OCI-LY7 (cell line): ENCODE measurements at regions not wholly inside any gene's neighbourhood (a gene's known extent, or its start where the extent isn't known, plus 50 kb on each side); places are given as distances from the start of the nearest gene placed in this dataset.

ENCODE experiments used
- BruUV-seq: library from RNA; stranded (reverse); fragments of 400-500 nt; replicated peaks from 2 replicates; lab custom pipeline; 2021; lab: Mats Ljungman, UMichigan
- CTCF ChIA-PET: fragments of 300-600 bp; sonication (Branson Sonifier 250); formaldehyde crosslinking; loops from one replicate; lab custom pipeline; 2022; ENCODE audit warnings: antibody characterized with exemption; ENCODE audit not compliant: unreplicated experiment; lab: Charles Lee
- POLR2A ChIA-PET: fragments of 300-600 bp; sonication (Branson Sonifier 250); formaldehyde crosslinking; loops from one replicate; lab custom pipeline; 2022; ENCODE audit warnings: antibody characterized with exemption; lab: Charles Lee
- DNase-seq: peaks from one replicate; pipeline ENCODE4 v3.0.0-alpha.2; 2015; ENCODE audit warnings: low spot score
- H2AFZ ChIP-seq: fragments of 200-600 bp; sonication (generic), shearing (Covaris generic); 2 replicates; pipeline ENCODE4 v1.6.1; 2014; ENCODE audit warnings: mild to moderate bottlenecking, antibody characterized with exemption, low read length, moderate library complexity
- H3K27ac ChIP-seq: fragments of 200-600 bp; sonication (generic); 2 replicates; pipeline ENCODE4 v1.5.1; 2014; ENCODE audit warnings: mixed run types, low read depth, mild to moderate bottlenecking, moderate library complexity, low read length, inconsistent platforms; ENCODE audit not compliant: poor library complexity, severe bottlenecking
- H3K36me3 ChIP-seq: fragments of 200-600 bp; sonication (generic); 2 replicates; pipeline ENCODE4 v1.6.1; 2014; ENCODE audit warnings: mild to moderate bottlenecking, antibody characterized with exemption, low read length, moderate library complexity, mixed read lengths; ENCODE audit not compliant: insufficient read depth
- H3K4me1 ChIP-seq: fragments of 200-600 bp; sonication (generic); 2 replicates; pipeline ENCODE4 v1.5.1; 2014; ENCODE audit warnings: mild to moderate bottlenecking, low read length; ENCODE audit not compliant: insufficient read depth, poor library complexity, severe bottlenecking
- H3K4me2 ChIP-seq: fragments of 200-600 bp; sonication (generic); 2 replicates; pipeline ENCODE4 v1.6.1; 2014; ENCODE audit warnings: mild to moderate bottlenecking, low read length
- H3K4me3 ChIP-seq: fragments of 200-600 bp; sonication (generic); 2 replicates; pipeline ENCODE4 v1.5.1; 2014; ENCODE audit warnings: mild to moderate bottlenecking, low read depth, low read length; ENCODE audit not compliant: poor library complexity, severe bottlenecking
- H3K79me2 ChIP-seq: fragments of 200-600 bp; sonication (generic); 2 replicates; pipeline ENCODE4 v1.6.1; 2016; ENCODE audit warnings: low read depth, mild to moderate bottlenecking, low read length, moderate library complexity, mixed read lengths; ENCODE audit not compliant: insufficient read depth
- H3K9me2 ChIP-seq: fragments of 200-600 bp; sonication (generic); 2 replicates; pipeline ENCODE4 v1.6.1; 2016; ENCODE audit warnings: mild to moderate bottlenecking, low read length, mixed read lengths; ENCODE audit not compliant: insufficient read depth
- H3K9me3 ChIP-seq: fragments of 200-600 bp; sonication (generic); 2 replicates; pipeline ENCODE4 v1.6.1; 2014; ENCODE audit warnings: mild to moderate bottlenecking, mixed run types, low read length, mixed read lengths
- H4K20me1 ChIP-seq: fragments of 200-600 bp; sonication (generic); 2 replicates; pipeline ENCODE4 v1.6.1; 2014; ENCODE audit warnings: mild to moderate bottlenecking, antibody characterized with exemption, low read length, moderate library complexity, mixed read lengths; ENCODE audit not compliant: insufficient read depth
- CTCF ChIP-seq: fragments of 200-600 bp; sonication (generic); conservative IDR thresholded peaks from 2 replicates; pipeline ENCODE4 v1.5.1; 2014; ENCODE audit warnings: mild to moderate bottlenecking, antibody characterized with exemption, low read length, moderate library complexity, mixed read lengths
- EZH2phosphoT487 ChIP-seq: fragments of 200-600 bp; sonication (generic); IDR thresholded peaks from 2 replicates; pipeline ENCODE4 v1.6.1; 2018; ENCODE audit warnings: low read depth, borderline replicate concordance, mild to moderate bottlenecking, mixed run types, antibody characterized with exemption, low read length, moderate library complexity, mixed read lengths
- intact Hi-C: fragments of 100-400 bp; cut with micrococcal nuclease; formaldehyde crosslinking; loops from one replicate; pipeline ENCODE4 v1.10.0; 2022; ENCODE audit not compliant: unreplicated experiment

- Histone ChIP-seq H3K4me2 (no peak overlapping the region), H3K9me3 (peaks cover 11% of the 10 kb centered on the region), H3K36me3 (no peaks in the 10 kb centered on the region), H3K4me3 (no peak overlapping the region), H3K79me2 (no peaks in the 10 kb centered on the region), H3K9me2 (no peaks in the 10 kb centered on the region), H3K4me1 (no peaks in the 10 kb centered on the region), H2AFZ (no peak overlapping the region), H3K27ac (no peak overlapping the region), H4K20me1 (no peaks in the 10 kb centered on the region)
- TF ChIP-seq EZH2phosphoT487 (no peak), CTCF (no peak)
- POLR2A ChIA-PET, result no interaction called here
- no TSS peak for BruUV-seq
- DNase-seq, result no peak
- CTCF ChIA-PET, result no interaction called here
- intact Hi-C loops, result no loop called here
Observed at GRCh38 chr4:26008737-26009136, 94.7 kb downstream of the SMIM20 start.

- no peaks in the 10 kb centered on the region for H3K36me3 ChIP-seq
- H3K9me2 ChIP-seq, result no peaks in the 10 kb centered on the region
- H3K4me3 ChIP-seq, result no peak overlapping the region
- no peak for TF ChIP-seq EZH2phosphoT487
- TF ChIP-seq CTCF, result no peak
- no peak overlapping the region for H3K27ac ChIP-seq
- BruUV-seq, result no TSS peak
- peaks cover 11% of the 10 kb centered on the region for H3K9me3 ChIP-seq
- intact Hi-C loops, result no loop called here
- H3K4me1 ChIP-seq, result no peaks in the 10 kb centered on the region
- ChIA-PET CTCF (no interaction called here), POLR2A (no interaction called here)
- H4K20me1 ChIP-seq, result no peaks in the 10 kb centered on the region
- no peak overlapping the region for H2AFZ ChIP-seq
- no peak for DNase-seq
- no peaks in the 10 kb centered on the region for H3K79me2 ChIP-seq
- H3K4me2 ChIP-seq, result no peak overlapping the region
Observed at GRCh38 chr4:26009502-26009901, 95.5 kb downstream of the SMIM20 start.

- no peaks in the 10 kb centered on the region for H3K36me3 ChIP-seq
- no peak overlapping the region for H3K4me3 ChIP-seq
- ChIA-PET CTCF (no interaction called here), POLR2A (interaction anchor here (0.6 to 1.4 kb wide), 2 partner anchors 47 to 1498 kb away, joined by 3 read pairs; no protein-coding TSS in a partner anchor)
- no peak for DNase-seq
- no peaks in the 10 kb centered on the region for H3K9me2 ChIP-seq
- H4K20me1 ChIP-seq, result no peaks in the 10 kb centered on the region
- peaks cover 11% of the 10 kb centered on the region for H3K9me3 ChIP-seq
- BruUV-seq, result no TSS peak
- H2AFZ ChIP-seq, result no peak overlapping the region
- H3K4me1 ChIP-seq, result no peaks in the 10 kb centered on the region
- no peaks in the 10 kb centered on the region for H3K79me2 ChIP-seq
- H3K4me2 ChIP-seq, result no peak overlapping the region
- no peak overlapping the region for H3K27ac ChIP-seq
- intact Hi-C loops, result no loop called here
- TF ChIP-seq CTCF (no peak), EZH2phosphoT487 (no peak)
Observed at GRCh38 chr4:26010304-26010703, 96.3 kb downstream of the SMIM20 start.
